ENCODE measurements at regions not wholly inside any gene's neighbourhood (a gene's known extent, or its start where the extent isn't known, plus 50 kb on each side); places are given as distances from the start of the nearest gene placed in this dataset.
"Not testable (repeated sequence)": the region's sequence is repeated elsewhere in the genome, so short reads cannot be mapped to it uniquely, and the experiment has no call there.

DNA sequence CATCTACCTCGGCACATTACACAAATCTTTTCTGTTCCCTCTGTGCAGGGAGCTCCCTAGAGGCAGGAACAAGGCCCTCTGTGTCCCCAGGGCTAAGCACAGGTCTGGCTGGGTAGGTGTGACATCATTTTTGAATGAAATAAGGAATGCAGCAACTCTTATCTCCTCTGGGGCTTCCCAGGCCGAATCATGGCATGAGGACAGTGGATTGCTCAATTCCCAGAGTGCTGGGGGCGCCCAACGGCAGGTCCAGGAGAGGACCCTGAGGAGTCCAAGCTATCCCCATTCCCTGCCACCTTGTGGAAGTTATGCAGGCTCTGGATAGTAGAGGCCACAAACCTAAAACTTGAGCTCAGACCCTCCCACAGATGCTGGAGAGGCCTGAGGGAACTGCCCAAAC lies 158.0 kb upstream of the RAB6C start:
- H3K4me3 ChIP-seq (replicated peaks; ENCODE audit: low read depth, low read length), result no peak overlapping the region
- DNase-seq (ENCODE audit: low read depth), result no peak
- TF ChIP-seq, protein P1, sequence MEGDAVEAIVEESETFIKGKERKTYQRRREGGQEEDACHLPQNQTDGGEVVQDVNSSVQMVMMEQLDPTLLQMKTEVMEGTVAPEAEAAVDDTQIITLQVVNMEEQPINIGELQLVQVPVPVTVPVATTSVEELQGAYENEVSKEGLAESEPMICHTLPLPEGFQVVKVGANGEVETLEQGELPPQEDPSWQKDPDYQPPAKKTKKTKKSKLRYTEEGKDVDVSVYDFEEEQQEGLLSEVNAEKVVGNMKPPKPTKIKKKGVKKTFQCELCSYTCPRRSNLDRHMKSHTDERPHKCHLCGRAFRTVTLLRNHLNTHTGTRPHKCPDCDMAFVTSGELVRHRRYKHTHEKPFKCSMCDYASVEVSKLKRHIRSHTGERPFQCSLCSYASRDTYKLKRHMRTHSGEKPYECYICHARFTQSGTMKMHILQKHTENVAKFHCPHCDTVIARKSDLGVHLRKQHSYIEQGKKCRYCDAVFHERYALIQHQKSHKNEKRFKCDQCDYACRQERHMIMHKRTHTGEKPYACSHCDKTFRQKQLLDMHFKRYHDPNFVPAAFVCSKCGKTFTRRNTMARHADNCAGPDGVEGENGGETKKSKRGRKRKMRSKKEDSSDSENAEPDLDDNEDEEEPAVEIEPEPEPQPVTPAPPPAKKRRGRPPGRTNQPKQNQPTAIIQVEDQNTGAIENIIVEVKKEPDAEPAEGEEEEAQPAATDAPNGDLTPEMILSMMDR (IDR thresholded peaks at IDR 0.05; ENCODE audit: low read length, missing control alignments), result no peak

DNA sequence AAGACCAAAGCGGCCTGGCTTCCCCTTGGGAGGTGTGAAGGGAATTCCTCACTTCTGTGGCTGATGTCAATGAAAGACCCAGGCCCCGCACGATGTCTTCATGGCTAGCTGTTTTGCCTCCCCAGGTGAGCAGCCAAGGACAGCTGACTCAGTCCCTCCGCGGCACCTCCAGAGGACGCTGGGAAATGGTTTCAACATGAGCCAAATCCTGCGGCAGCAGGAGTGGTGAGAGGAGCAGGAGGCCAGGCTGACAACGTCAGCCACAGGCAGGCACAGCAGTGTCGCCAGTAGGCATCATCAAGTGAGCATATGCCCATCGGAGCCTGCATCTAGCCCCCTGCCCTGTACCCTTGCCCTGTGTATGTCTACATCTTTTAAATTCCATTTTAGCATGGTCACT lies 156.4 kb upstream of the RAB6C start:
- H3K4me3 ChIP-seq (replicated peaks; ENCODE audit: low read depth, low read length), result no peak overlapping the region
- DNase-seq (ENCODE audit: low read depth), result no peak
- TF ChIP-seq, protein P1 (IDR thresholded peaks at IDR 0.05; ENCODE audit: low read length, missing control alignments), result no peak

DNA sequence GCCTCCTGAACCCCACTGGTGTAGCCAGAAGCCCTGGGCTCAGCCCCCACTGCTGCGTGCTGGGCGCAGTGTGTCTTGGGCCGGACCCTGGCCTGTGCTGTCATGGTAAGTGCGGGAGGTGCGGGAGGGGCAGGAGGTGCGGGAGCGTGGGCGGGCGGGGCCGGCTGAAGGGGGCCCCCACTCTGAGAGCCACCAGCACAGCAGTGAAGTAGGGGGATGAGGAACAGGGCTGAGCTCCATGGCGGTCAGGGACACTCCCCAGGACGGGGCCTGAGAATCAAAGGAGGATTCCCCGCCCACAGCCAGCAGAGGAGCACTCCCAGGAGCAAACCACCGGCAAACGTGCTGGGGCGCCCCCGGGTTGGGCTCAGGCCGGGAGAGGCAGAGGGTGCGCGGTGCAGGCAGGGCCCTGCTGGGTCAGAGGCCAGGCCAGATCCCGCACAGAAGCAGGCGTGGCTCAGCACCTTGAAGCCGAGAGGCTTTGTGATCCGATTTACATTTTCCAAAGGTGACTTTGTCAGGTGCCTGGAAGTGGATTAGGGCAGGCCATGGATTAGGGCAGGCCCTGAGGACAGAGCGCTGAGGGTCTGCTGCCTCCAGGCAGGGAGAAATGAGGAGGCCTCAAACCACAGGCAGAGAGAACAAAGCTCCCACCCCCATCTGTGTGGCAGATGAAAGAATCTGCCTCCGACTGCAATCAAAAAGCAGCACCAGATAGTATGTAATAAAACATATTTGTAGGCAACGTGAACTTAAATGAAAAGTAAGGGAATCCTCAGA lies 152.0 kb upstream of the RAB6C start:
- no peak overlapping the region for H3K4me3 ChIP-seq (replicated peaks; ENCODE audit: low read depth, low read length)
- DNase-seq (ENCODE audit: low read depth), result no peak
- TF ChIP-seq, protein P1 (IDR thresholded peaks at IDR 0.05; ENCODE audit: low read length, missing control alignments), result no peak

DNA sequence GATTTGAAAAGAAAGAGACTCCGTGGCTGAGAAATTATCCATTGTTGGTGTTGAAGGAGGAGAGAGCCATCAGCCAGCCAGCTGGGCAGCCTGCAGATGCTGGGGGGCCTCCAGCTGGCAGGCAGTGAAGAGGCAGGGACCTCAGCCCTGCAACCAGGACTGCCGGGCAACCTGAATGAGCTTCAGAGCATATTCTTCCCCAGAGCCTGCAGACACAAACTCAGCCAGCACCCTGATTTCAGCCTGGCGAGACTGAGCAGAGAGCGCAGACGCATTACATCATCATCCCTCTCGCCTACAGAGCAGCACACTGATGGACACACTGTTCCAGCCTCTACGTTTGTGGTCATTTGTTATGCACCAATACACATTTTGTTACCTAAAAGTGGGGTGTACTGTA lies 150.7 kb upstream of the RAB6C start:
- no peak overlapping the region for H3K4me3 ChIP-seq (replicated peaks; ENCODE audit: low read depth, low read length)
- TF ChIP-seq, protein P1 (IDR thresholded peaks at IDR 0.05; ENCODE audit: low read length, missing control alignments), result no peak
- DNase-seq (ENCODE audit: low read depth), result no peak

DNA sequence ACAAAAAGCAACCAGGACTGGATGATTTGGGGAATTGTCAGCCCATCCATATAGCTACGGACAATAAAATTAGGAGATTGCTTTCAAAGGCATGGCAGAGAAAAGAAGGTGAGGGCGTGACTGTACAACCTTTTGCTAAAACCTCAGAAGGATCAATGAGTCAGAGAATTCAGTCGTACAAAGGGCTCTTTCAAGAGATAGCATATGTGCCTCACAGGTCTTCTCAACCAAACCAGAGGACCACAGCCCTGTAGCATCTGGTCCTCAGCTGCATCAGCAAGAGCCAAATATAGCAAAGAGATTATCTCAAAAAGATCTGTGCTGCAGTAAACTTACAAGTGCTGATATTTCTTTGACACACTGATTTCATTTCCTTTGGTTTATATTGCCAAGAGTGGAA lies 149.9 kb upstream of the RAB6C start:
- H3K4me3 ChIP-seq (replicated peaks; ENCODE audit: low read depth, low read length), result no peak overlapping the region
- no peak for DNase-seq (ENCODE audit: low read depth)
- TF ChIP-seq, protein P1 (IDR thresholded peaks at IDR 0.05; ENCODE audit: low read length, missing control alignments), result no peak

DNA sequence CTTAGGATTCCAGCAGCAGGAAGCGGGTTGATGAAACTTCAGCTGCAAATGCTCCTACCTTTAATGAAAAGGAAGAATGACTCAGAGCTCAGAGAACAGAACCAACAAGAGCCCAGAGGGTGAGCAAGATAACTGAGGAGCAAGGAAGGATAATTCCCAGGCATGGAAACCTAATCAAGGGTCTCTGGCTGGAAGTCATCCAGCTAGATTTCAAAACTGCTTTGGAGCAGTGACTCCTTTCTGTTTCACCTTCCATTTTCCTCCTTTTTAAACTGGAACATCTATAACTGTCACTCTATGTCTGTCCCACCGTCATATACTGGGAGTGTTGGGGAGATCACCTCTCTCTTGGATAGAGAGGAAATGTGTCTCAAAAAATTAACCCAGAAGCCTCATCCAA lies 148.4 kb upstream of the RAB6C start:
- DNase-seq (ENCODE audit: low read depth), result no peak
- no peak overlapping the region for H3K4me3 ChIP-seq (replicated peaks; ENCODE audit: low read depth, low read length)
- TF ChIP-seq, protein P1 (IDR thresholded peaks at IDR 0.05; ENCODE audit: low read length, missing control alignments), result no peak

DNA sequence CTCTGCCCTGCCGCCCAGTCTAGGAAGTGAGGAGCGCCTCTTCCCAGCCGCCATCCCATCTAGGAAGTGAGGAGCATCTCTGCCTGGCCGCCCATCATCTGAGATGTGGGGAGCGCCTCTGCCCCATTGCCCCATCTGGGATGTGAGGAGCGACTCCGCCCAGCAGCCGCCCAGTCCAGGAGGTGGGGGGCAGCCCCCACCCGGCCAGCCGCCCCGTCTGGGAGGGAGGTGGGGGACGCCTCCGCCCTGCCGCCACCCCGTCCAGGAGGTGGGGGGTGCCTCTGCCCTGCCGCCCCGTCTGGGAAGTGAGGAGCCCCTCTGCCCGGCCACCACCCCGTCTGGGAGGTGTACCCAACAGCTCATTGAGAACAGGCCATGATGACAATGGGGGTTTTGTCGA lies 146.0 kb upstream of the RAB6C start:
- not testable (repeated sequence) for H3K4me3 ChIP-seq (replicated peaks; ENCODE audit: low read depth, low read length); DNase-seq (ENCODE audit: low read depth)
